Memory B cell (primary cell): ENCODE measurements at regions not wholly inside any gene's neighbourhood (a gene's known extent, or its start where the extent isn't known, plus 50 kb on each side); places are given as distances from the start of the nearest gene placed in this dataset.

Experiments used
- ATAC-seq: fragments of 150-1000 bp; cut with Tn5 transposase; 2 replicates; pipeline ENCODE4 v1.10.0; 2021; ENCODE audit warnings: low read depth, mild to moderate bottlenecking, moderate library complexity
- DNase-seq, 2 donors: peaks; one replicate each; pipeline ENCODE4 v3.0.0; 2022; ENCODE audit warnings: low spot score in 2 of 2
- H3K27ac Mint-ChIP-seq: one replicate; pipeline ENCODE4 v1.8.0; 2022; ENCODE audit warnings: mild to moderate bottlenecking, moderate library complexity, mixed read lengths
- H3K27me3 Mint-ChIP-seq: one replicate; pipeline ENCODE4 v1.8.0; 2022; ENCODE audit warnings: mixed read lengths
- H3K36me3 Mint-ChIP-seq: one replicate; pipeline ENCODE4 v1.8.0; 2022; ENCODE audit warnings: mild to moderate bottlenecking, mixed read lengths
- H3K4me1 Mint-ChIP-seq: one replicate; pipeline ENCODE4 v1.8.0; 2022; ENCODE audit warnings: mixed read lengths
- H3K4me3 Mint-ChIP-seq: one replicate; pipeline ENCODE4 v1.8.0; 2022; ENCODE audit warnings: mild to moderate bottlenecking, moderate library complexity, mixed read lengths
- H3K9me3 Mint-ChIP-seq: one replicate; pipeline ENCODE4 v1.8.0; 2022; ENCODE audit warnings: mixed read lengths

GRCh38 chr17:77372444-77373298, 231.9 kb downstream of the SEC14L1 start:
- DNase-seq, result peak; percentile 38 to 63
- peak; percentile 52 for ATAC-seq
- Mint-ChIP-seq H3K27me3 (no peaks in the 10 kb centered on the region), H3K4me3 (peak overlapping the region; percentile 75), H3K27ac (no peak overlapping the region), H3K4me1 (peaks cover 23% of the 10 kb centered on the region), H3K9me3 (no peaks in the 10 kb centered on the region), H3K36me3 (no peaks in the 10 kb centered on the region)

GRCh38 chr17:77373299-77374169, 232.8 kb downstream of the SEC14L1 start:
- Mint-ChIP-seq H3K27ac (peak overlapping the region; percentile 88), H3K9me3 (no peaks in the 10 kb centered on the region), H3K36me3 (no peaks in the 10 kb centered on the region), H3K4me1 (peaks cover 21% of the 10 kb centered on the region), H3K4me3 (peak overlapping the region; percentile 96), H3K27me3 (no peaks in the 10 kb centered on the region)
- ATAC-seq (peak; percentile 56), DNase-seq (peak; percentile 50 to 59)

- H3K27ac Mint-ChIP-seq, result peak overlapping the region; percentile 88
- H3K4me3 Mint-ChIP-seq, result peak overlapping the region; percentile 96
- H3K9me3 Mint-ChIP-seq, result no peaks in the 10 kb centered on the region
- DNase-seq (peak; percentile 54 to 61), ATAC-seq (peak; percentile 79)
- no peaks in the 10 kb centered on the region for H3K36me3 Mint-ChIP-seq
- no peaks in the 10 kb centered on the region for H3K27me3 Mint-ChIP-seq
- peaks cover 21% of the 10 kb centered on the region for H3K4me1 Mint-ChIP-seq
Measured at GRCh38 chr17:77374170-77374936, 233.6 kb downstream of the SEC14L1 start.

GRCh38 chr17:77375108-77375916, 234.5 kb downstream of the SEC14L1 start:
- Mint-ChIP-seq H3K27ac (peak overlapping the region; percentile 2), H3K4me3 (peak overlapping the region; percentile 96), H3K27me3 (no peaks in the 10 kb centered on the region), H3K36me3 (no peaks in the 10 kb centered on the region), H3K4me1 (peaks cover 21% of the 10 kb centered on the region), H3K9me3 (no peaks in the 10 kb centered on the region)
- DNase-seq (no peak), ATAC-seq (no peak)

GRCh38 chr17:77375917-77376651, 235.3 kb downstream of the SEC14L1 start:
- H3K9me3 Mint-ChIP-seq, result no peaks in the 10 kb centered on the region
- peak overlapping the region; percentile 2 for H3K27ac Mint-ChIP-seq
- DNase-seq (no peak), ATAC-seq (no peak)
- H3K27me3 Mint-ChIP-seq, result no peaks in the 10 kb centered on the region
- H3K4me3 Mint-ChIP-seq, result peak overlapping the region; percentile 33
- H3K36me3 Mint-ChIP-seq, result no peaks in the 10 kb centered on the region
- peaks cover 21% of the 10 kb centered on the region for H3K4me1 Mint-ChIP-seq

GRCh38 chr17:77376795-77377709, 236.3 kb downstream of the SEC14L1 start:
- Mint-ChIP-seq H3K4me3 (no peak overlapping the region), H3K9me3 (no peaks in the 10 kb centered on the region), H3K27ac (no peak overlapping the region), H3K4me1 (peaks cover 24% of the 10 kb centered on the region), H3K27me3 (no peaks in the 10 kb centered on the region), H3K36me3 (no peaks in the 10 kb centered on the region)
- ATAC-seq (no peak), DNase-seq (no peak)

GRCh38 chr17:77377710-77378235, 237.0 kb downstream of the SEC14L1 start:
- Mint-ChIP-seq H3K27ac (no peak overlapping the region), H3K27me3 (no peaks in the 10 kb centered on the region), H3K9me3 (no peaks in the 10 kb centered on the region), H3K36me3 (no peaks in the 10 kb centered on the region), H3K4me1 (peaks cover 24% of the 10 kb centered on the region), H3K4me3 (no peak overlapping the region)
- ATAC-seq (no peak), DNase-seq (no peak)

- H3K4me3 Mint-ChIP-seq, result no peak overlapping the region
- no peaks in the 10 kb centered on the region for H3K27me3 Mint-ChIP-seq
- no peaks in the 10 kb centered on the region for H3K9me3 Mint-ChIP-seq
- DNase-seq (no peak), ATAC-seq (no peak)
- H3K36me3 Mint-ChIP-seq, result no peaks in the 10 kb centered on the region
- no peak overlapping the region for H3K27ac Mint-ChIP-seq
- peaks cover 27% of the 10 kb centered on the region for H3K4me1 Mint-ChIP-seq
Measured at GRCh38 chr17:77378318-77379064, 237.7 kb downstream of the SEC14L1 start.

GRCh38 chr17:77379065-77379428, 238.3 kb downstream of the SEC14L1 start:
- DNase-seq, result no peak
- no peak overlapping the region for H3K4me3 Mint-ChIP-seq
- no peaks in the 10 kb centered on the region for H3K27me3 Mint-ChIP-seq
- H3K4me1 Mint-ChIP-seq, result peaks cover 27% of the 10 kb centered on the region
- H3K27ac Mint-ChIP-seq, result no peak overlapping the region
- ATAC-seq, result no peak
- H3K9me3 Mint-ChIP-seq, result no peaks in the 10 kb centered on the region
- no peaks in the 10 kb centered on the region for H3K36me3 Mint-ChIP-seq

GRCh38 chr17:77379832-77380231, 239.1 kb downstream of the SEC14L1 start:
- H3K27ac Mint-ChIP-seq, result no peak overlapping the region
- H3K4me1 Mint-ChIP-seq, result peaks cover 27% of the 10 kb centered on the region
- no peak overlapping the region for H3K4me3 Mint-ChIP-seq
- ATAC-seq (no peak), DNase-seq (no peak)
- H3K27me3 Mint-ChIP-seq, result no peaks in the 10 kb centered on the region
- no peaks in the 10 kb centered on the region for H3K9me3 Mint-ChIP-seq
- no peaks in the 10 kb centered on the region for H3K36me3 Mint-ChIP-seq

GRCh38 chr17:77380395-77381184, 239.8 kb downstream of the SEC14L1 start:
- ATAC-seq, result no peak
- no peak overlapping the region for H3K4me3 Mint-ChIP-seq
- no peaks in the 10 kb centered on the region for H3K36me3 Mint-ChIP-seq
- H3K4me1 Mint-ChIP-seq, result peaks cover 22% of the 10 kb centered on the region
- H3K9me3 Mint-ChIP-seq, result no peaks in the 10 kb centered on the region
- H3K27me3 Mint-ChIP-seq, result no peaks in the 10 kb centered on the region
- H3K27ac Mint-ChIP-seq, result no peak overlapping the region
- no peak for DNase-seq
